Nephron (organoid): ENCODE measurements at regions not wholly inside any gene's neighbourhood (a gene's known extent, or its start where the extent isn't known, plus 50 kb on each side); places are given as distances from the start of the nearest gene placed in this dataset.

Experiments
- H3K27ac Mint-ChIP-seq, 3 experiments: 2 replicates each; pipeline ENCODE4 v1.8.0; 2020; ENCODE audit warnings: mixed read lengths in 3 of 3, mild to moderate bottlenecking in 2 of 3, moderate library complexity in 1 of 3
- H3K27me3 Mint-ChIP-seq: 2 replicates; pipeline ENCODE4 v1.8.0; 2021; ENCODE audit warnings: low read depth, mild to moderate bottlenecking, moderate library complexity, mixed read lengths
- H3K36me3 Mint-ChIP-seq: 2 replicates; pipeline ENCODE4 v1.8.0; 2020; ENCODE audit warnings: low read depth, mixed read lengths
- H3K4me1 Mint-ChIP-seq: 2 replicates; pipeline ENCODE4 v1.8.0; 2020; ENCODE audit warnings: mixed read lengths
- H3K4me3 Mint-ChIP-seq, 3 experiments: 2 replicates each; pipeline ENCODE4 v1.8.0; 2020; ENCODE audit warnings: mild to moderate bottlenecking in 3 of 3, mixed read lengths in 3 of 3, moderate library complexity in 2 of 3
- H3K9me3 Mint-ChIP-seq: 2 replicates; pipeline ENCODE4 v1.8.0; 2020; ENCODE audit warnings: mixed read lengths
- TF ChIP-seq, protein P1 (sequence below), 3 experiments: fragments of 200-600 bp; sonication (generic); IDR thresholded peaks; one replicate each; pipeline ENCODE4 v1.5.0; 2021; ENCODE audit warnings: antibody characterized with exemption in 3 of 3; ENCODE audit not compliant: unreplicated experiment in 3 of 3

DNA sequence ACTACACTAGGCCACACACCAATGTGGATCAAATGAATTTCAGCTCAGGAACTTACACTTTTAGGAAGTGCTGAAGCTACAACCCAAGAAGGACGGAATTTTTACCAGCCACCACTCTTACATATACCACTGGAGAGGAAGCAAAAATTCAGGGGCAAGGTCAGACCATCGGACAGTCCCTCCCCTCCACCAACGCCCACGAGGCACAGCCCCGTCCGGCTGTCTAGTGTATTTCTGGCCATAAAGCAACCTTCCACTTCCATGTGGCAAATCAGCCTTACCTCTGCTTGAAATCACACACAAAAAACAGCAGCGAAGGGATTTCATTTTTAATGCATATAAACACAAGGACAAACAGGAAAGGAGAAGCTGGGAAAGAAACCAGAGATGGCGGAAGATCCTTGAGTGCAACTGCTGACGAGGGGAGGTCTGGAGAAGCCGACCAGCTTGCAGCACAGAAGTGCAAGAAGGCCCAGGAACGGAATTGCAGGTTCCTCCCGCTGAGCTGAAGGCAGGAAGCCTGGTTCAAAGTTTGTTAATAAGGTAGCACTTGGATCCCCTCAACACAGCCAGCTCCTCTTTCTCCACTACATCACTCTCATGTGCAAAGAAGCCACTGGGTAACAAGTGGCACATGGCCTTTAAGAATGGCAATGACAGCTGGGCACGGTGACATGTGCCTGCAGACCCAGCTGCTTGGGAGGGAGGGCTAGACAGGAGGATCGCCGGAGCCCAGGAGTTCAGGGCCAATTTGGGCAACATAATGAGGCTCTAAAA lies 71.5 kb downstream of the SHANK2 start:
- Mint-ChIP-seq H3K4me1 (peaks cover 12% of the 10 kb centered on the region), H3K36me3 (peaks cover 15% of the 10 kb centered on the region), H3K27ac (peak overlapping the region in 1 of 3 experiments; percentile 4), H3K9me3 (peaks cover 27% of the 10 kb centered on the region), H3K27me3 (peaks cover 4% of the 10 kb centered on the region), H3K4me3 (no peak overlapping the region)
- TF ChIP-seq, protein P1, sequence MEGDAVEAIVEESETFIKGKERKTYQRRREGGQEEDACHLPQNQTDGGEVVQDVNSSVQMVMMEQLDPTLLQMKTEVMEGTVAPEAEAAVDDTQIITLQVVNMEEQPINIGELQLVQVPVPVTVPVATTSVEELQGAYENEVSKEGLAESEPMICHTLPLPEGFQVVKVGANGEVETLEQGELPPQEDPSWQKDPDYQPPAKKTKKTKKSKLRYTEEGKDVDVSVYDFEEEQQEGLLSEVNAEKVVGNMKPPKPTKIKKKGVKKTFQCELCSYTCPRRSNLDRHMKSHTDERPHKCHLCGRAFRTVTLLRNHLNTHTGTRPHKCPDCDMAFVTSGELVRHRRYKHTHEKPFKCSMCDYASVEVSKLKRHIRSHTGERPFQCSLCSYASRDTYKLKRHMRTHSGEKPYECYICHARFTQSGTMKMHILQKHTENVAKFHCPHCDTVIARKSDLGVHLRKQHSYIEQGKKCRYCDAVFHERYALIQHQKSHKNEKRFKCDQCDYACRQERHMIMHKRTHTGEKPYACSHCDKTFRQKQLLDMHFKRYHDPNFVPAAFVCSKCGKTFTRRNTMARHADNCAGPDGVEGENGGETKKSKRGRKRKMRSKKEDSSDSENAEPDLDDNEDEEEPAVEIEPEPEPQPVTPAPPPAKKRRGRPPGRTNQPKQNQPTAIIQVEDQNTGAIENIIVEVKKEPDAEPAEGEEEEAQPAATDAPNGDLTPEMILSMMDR (IDR thresholded peaks at IDR 0.05; ENCODE audit: unreplicated experiment in 3 of 3), result no peak

DNA sequence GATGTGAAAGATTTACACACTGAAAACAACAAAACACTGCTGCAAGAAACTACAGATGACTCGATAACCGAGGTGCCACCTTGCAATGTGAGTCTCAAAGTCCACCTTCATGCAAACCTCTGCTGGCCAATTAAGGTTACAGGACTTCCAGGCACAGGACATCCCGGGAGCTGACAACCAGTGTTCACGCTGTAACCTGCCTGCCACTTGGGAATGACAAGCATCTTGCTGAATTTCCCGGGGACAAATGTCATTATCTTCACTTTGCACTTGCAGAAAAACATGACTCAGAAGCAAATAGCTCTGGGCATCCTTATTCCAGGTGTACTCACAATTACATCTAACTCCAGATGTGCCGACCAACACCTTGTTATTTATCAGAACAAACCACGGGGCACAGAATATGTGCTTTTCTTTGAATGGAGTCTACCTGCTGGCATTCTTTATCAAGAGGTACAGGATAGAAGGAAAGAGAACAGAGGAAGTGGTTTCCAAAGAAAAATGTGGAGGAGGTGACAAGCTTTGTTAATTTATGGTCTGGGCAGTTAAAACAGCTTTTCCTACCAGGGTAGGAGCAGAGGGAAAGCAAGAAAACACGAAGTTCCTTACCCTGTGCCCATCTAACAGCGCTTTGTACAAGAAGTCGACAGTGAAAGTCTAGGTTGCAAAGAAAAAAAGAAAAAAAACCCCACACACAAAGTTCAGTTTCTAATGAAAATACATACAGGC lies 72.3 kb downstream of the SHANK2 start:
- Mint-ChIP-seq H3K27ac (peak overlapping the region in 1 of 3 experiments; percentile 4), H3K4me3 (no peak overlapping the region), H3K4me1 (peaks cover 12% of the 10 kb centered on the region), H3K27me3 (peaks cover 4% of the 10 kb centered on the region), H3K9me3 (peaks cover 33% of the 10 kb centered on the region), H3K36me3 (peaks cover 22% of the 10 kb centered on the region)
- TF ChIP-seq, protein P1 (IDR thresholded peaks at IDR 0.05; ENCODE audit: unreplicated experiment in 3 of 3), result no peak

DNA sequence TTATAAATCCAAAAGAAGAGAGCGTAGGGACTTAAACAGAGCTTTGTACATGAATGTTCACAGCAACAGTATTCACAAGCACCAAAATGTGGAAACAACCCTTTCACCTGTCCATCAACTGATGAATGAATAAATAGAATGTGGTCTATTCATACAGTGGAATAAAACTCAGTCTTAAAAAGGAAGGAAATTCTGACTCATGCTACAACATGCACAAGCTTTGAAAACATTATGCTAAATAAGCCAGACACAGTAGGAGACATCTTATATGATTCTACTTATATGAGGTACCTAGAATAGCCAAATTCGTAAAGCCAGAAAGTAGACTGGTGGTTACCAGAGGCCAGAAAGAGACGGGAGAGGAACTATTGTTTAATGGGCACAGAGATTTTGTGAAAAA lies 74.3 kb downstream of the SHANK2 start:
- no peak overlapping the region for H3K27ac Mint-ChIP-seq
- peaks cover 40% of the 10 kb centered on the region for H3K9me3 Mint-ChIP-seq
- no peak overlapping the region for H3K4me3 Mint-ChIP-seq
- H3K4me1 Mint-ChIP-seq, result peaks cover 12% of the 10 kb centered on the region
- peaks cover 3% of the 10 kb centered on the region for H3K27me3 Mint-ChIP-seq
- peaks cover 32% of the 10 kb centered on the region for H3K36me3 Mint-ChIP-seq
- TF ChIP-seq, protein P1 (IDR thresholded peaks at IDR 0.05; ENCODE audit: unreplicated experiment in 3 of 3), result no peak

GRCh38 chr11:71176812-71177211 lies 75.6 kb downstream of the SHANK2 start:
- H3K9me3 Mint-ChIP-seq, result peaks cover 40% of the 10 kb centered on the region
- TF ChIP-seq, protein P1 (IDR thresholded peaks at IDR 0.05; ENCODE audit: unreplicated experiment in 3 of 3), result no peak
- no peaks in the 10 kb centered on the region for H3K27me3 Mint-ChIP-seq
- H3K4me1 Mint-ChIP-seq, result peaks cover 12% of the 10 kb centered on the region
- no peak overlapping the region for H3K4me3 Mint-ChIP-seq
- peaks cover 32% of the 10 kb centered on the region for H3K36me3 Mint-ChIP-seq
- no peak overlapping the region for H3K27ac Mint-ChIP-seq

DNA sequence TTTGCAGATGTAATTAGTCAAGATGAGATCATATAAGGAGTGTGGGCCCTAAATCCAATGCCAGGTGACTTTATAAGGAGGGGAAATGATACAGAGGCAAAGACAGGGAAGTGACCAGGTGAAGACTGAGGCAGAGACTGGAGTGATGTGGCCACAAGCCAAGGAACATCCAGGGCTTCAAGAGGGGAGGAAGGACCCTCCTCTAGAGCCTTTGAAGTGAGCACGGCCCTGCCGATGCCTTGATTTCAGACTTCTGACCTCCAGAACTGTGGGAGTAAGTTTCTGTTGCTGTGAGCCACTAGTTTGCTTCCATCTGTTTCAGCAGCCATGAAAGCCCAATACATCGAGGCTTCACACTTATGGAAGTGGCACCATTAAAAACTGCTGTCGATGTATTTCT lies 78.7 kb downstream of the SHANK2 start:
- no peak overlapping the region for H3K27ac Mint-ChIP-seq
- H3K36me3 Mint-ChIP-seq, result peaks cover 27% of the 10 kb centered on the region
- peaks cover 4% of the 10 kb centered on the region for H3K27me3 Mint-ChIP-seq
- TF ChIP-seq, protein P1 (IDR thresholded peaks at IDR 0.05; ENCODE audit: unreplicated experiment in 3 of 3), result no peak
- peaks cover 36% of the 10 kb centered on the region for H3K9me3 Mint-ChIP-seq
- H3K4me1 Mint-ChIP-seq, result no peaks in the 10 kb centered on the region
- H3K4me3 Mint-ChIP-seq, result no peak overlapping the region
